ENCODE measurements at regions not wholly inside any gene's neighbourhood (a gene's known extent, or its start where the extent isn't known, plus 50 kb on each side); places are given as distances from the start of the nearest gene placed in this dataset.

DNA sequence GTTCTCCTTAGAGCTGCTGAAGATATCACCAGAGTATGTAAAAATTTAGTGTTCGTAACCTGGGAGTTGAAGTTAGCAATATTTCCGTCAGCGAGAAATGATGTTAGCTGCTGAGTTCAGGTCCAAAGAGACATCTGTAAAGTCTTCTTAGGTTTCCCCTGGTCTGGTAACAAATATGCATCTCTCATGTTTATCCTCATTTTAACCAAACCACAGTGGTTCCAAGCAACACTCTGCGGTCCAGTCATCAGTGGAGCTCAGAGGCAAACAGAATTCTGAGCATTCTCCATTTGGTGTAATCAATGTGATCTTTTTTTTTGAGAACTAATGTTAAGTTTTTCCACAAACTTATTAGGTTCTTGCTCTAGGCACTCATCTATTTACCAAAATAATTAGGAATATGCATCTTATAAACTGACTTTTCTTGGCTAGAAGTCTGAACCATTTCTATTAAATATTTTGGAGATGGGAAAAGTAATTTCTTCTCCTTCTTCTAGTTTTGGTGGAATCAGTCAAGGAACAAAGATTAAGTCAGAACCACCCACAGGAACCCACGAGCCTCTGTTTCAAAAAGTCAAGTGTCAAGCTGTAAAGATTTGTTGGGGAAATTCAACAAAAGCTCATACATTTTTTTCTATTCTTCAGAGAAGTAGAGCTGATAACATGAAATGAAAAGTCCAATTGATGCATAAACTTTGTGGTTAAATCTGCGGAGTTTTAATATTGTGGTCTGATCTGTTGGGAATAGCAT, 64.7 kb downstream of the IFNG start:
- no peaks in the 10 kb centered on the region for H3K9me3 Mint-ChIP-seq
- H3K27ac Mint-ChIP-seq: no peak overlapping the region
- intact Hi-C loops (cut with micrococcal nuclease): no loop called here
- H3K27me3 Mint-ChIP-seq: no peaks in the 10 kb centered on the region
- POLR2A ChIA-PET: no interaction called here
- peaks cover 2% of the 10 kb centered on the region for H3K36me3 Mint-ChIP-seq (ENCODE audit: low read depth)
- TF ChIP-seq, protein P1, sequence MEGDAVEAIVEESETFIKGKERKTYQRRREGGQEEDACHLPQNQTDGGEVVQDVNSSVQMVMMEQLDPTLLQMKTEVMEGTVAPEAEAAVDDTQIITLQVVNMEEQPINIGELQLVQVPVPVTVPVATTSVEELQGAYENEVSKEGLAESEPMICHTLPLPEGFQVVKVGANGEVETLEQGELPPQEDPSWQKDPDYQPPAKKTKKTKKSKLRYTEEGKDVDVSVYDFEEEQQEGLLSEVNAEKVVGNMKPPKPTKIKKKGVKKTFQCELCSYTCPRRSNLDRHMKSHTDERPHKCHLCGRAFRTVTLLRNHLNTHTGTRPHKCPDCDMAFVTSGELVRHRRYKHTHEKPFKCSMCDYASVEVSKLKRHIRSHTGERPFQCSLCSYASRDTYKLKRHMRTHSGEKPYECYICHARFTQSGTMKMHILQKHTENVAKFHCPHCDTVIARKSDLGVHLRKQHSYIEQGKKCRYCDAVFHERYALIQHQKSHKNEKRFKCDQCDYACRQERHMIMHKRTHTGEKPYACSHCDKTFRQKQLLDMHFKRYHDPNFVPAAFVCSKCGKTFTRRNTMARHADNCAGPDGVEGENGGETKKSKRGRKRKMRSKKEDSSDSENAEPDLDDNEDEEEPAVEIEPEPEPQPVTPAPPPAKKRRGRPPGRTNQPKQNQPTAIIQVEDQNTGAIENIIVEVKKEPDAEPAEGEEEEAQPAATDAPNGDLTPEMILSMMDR (IDR thresholded peaks at IDR 0.05): no peak
- H3K4me1 Mint-ChIP-seq: no peaks in the 10 kb centered on the region
- H3K4me3 Mint-ChIP-seq: no peak overlapping the region
- CTCF ChIA-PET: no interaction called here
- ATAC-seq (ENCODE audit: low read depth) (no peak), DNase-seq (no peak)

DNA sequence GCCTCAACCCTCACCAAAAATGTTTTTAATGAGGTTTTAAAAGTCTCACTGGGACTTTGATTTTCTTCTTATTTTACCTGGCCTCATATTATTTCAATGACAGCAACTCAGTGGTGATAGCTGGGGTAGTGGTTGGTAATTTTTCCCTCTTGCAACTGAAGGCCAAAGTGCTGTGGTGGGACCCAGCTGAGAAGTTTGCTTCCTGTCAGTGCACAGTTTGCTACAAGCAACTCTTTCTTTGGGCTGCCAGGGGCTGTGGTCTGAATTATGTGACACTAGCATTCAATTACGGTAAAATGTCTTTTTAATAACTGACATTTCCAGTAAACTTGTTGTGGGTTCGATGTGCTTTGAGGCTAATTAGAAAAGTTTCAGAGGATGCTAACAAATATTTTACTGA, 65.3 kb downstream of the IFNG start:
- Mint-ChIP-seq H3K36me3 (ENCODE audit: low read depth) (peaks cover 6% of the 10 kb centered on the region), H3K27me3 (no peaks in the 10 kb centered on the region), H3K4me3 (no peak overlapping the region), H3K27ac (no peak overlapping the region), H3K9me3 (peaks cover 5% of the 10 kb centered on the region), H3K4me1 (no peaks in the 10 kb centered on the region)
- no peak for DNase-seq
- ChIA-PET POLR2A (no interaction called here), CTCF (no interaction called here)
- ATAC-seq (ENCODE audit: low read depth): no peak
- intact Hi-C loops (cut with micrococcal nuclease): no loop called here
- TF ChIP-seq, protein P1 (IDR thresholded peaks at IDR 0.05): no peak

DNA sequence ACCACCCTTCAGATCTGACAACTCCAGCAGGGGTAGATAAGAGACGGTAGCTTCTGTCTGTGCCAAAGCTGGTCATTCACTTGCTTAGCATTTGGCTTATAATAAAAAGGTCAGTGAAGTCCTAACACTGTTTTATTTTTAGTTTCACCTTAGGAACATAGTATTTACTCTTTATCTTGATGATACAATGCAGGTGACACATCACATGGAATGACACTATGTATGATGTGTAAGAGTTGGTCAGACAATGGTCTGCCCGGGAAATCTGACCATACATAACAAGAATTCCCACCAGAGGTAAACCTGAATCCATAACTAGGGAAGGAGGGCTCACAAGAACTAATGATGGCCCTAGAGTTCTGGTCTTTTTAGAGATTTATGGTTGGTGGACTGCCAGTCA, 66.6 kb downstream of the IFNG start:
- H3K27me3 Mint-ChIP-seq: no peaks in the 10 kb centered on the region
- TF ChIP-seq, protein P1 (IDR thresholded peaks at IDR 0.05): no peak
- DNase-seq (no peak), ATAC-seq (ENCODE audit: low read depth) (no peak)
- no peak overlapping the region for H3K27ac Mint-ChIP-seq
- POLR2A ChIA-PET: no interaction called here
- H3K36me3 Mint-ChIP-seq (ENCODE audit: low read depth): peaks cover 7% of the 10 kb centered on the region
- CTCF ChIA-PET: no interaction called here
- H3K4me3 Mint-ChIP-seq: no peak overlapping the region
- H3K4me1 Mint-ChIP-seq: no peaks in the 10 kb centered on the region
- peaks cover 6% of the 10 kb centered on the region for H3K9me3 Mint-ChIP-seq
- intact Hi-C loops (cut with micrococcal nuclease): no loop called here

DNA sequence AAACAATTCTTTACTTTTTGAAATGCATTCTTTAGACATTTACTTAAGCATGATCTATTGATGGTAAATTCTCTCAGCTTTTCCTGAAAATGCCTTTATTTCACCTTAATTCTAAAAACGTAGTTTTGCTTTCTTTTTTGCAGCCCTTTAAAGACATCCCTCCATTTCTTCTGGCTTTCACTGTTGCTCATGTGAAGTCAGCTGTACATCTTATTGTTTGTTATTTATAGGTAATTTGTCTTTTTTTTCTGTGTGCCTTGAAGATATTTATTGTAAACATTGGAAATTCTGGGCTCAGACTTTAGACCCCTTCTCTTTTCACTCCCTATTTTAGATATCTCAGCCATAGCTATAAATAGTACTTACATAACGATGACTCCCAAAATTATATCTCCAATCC, 70.4 kb downstream of the IFNG start:
- ChIA-PET CTCF (no interaction called here), POLR2A (no interaction called here)
- peaks cover 12% of the 10 kb centered on the region for H3K9me3 Mint-ChIP-seq
- no peaks in the 10 kb centered on the region for H3K4me1 Mint-ChIP-seq
- no peak overlapping the region for H3K27ac Mint-ChIP-seq
- intact Hi-C loops (cut with micrococcal nuclease): no loop called here
- peaks cover 12% of the 10 kb centered on the region for H3K36me3 Mint-ChIP-seq (ENCODE audit: low read depth)
- H3K4me3 Mint-ChIP-seq: no peak overlapping the region
- ATAC-seq (ENCODE audit: low read depth) (no peak), DNase-seq (no peak)
- H3K27me3 Mint-ChIP-seq: no peaks in the 10 kb centered on the region
- TF ChIP-seq, protein P1 (IDR thresholded peaks at IDR 0.05): no peak

DNA sequence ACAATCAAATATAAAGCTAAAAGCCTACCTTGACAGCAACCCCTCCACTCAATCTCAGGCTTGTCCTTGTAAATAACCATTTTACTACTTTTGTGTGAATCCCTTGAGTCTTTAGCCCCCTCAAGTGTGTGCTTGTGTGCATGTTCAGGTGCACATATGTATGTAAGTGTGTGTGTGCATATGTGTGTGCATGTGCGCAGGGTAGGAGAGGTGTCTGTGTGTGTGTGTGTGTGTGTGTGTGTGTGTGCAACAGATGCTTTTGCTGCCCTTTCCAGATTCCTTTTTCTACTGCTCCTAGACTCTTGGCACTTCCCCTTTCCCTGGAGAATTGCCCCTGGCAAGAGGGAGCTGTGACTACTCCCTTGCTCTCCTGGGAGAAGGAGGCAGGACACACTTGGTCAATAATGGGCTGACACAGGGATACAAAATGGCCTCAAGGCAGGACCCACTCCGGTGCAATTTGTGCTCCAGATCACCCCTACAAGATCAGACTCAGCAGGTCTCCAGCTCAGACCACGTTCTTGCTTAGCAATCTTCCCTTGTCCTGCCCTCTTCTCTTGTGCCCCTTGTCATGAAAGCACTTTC, 73.4 kb downstream of the IFNG start:
- Mint-ChIP-seq H3K4me3 (no peak overlapping the region), H3K27me3 (no peaks in the 10 kb centered on the region), H3K9me3 (peaks cover 26% of the 10 kb centered on the region), H3K4me1 (no peaks in the 10 kb centered on the region), H3K27ac (no peak overlapping the region), H3K36me3 (ENCODE audit: low read depth) (peaks cover 18% of the 10 kb centered on the region)
- ChIA-PET POLR2A (no interaction called here), CTCF (no interaction called here)
- TF ChIP-seq, protein P1 (IDR thresholded peaks at IDR 0.05): no peak
- DNase-seq (no peak), ATAC-seq (ENCODE audit: low read depth) (no peak)
- intact Hi-C loops (cut with micrococcal nuclease): no loop called here

All from activated B cell treated with CpG ODN at 0.5 μM for 24 hours (primary cell).